ENCODE measurements at regions not wholly inside any gene's neighbourhood (a gene's known extent, or its start where the extent isn't known, plus 50 kb on each side); places are given as distances from the start of the nearest gene placed in this dataset.

DNA sequence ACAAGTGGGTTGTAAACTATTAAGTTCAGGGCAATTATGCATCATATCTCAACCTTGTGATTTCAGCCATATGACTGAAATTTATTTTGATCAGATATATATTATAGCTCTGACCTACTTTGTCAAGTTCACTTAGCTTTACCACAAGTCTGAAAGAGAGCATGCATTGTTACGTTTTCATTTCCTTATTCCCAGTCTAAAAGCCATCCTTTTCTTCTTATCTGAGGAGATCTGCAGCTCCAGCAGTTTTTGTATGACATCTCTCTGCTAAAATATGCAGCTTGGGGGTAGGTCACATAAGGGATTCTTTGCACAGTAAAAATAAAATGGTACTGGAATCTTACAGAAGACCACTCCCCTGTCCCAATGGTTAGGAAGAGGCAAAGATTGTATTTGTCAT is 1682.8 kb upstream of the FLRT2 start:
- TF ChIP-seq, protein P1, sequence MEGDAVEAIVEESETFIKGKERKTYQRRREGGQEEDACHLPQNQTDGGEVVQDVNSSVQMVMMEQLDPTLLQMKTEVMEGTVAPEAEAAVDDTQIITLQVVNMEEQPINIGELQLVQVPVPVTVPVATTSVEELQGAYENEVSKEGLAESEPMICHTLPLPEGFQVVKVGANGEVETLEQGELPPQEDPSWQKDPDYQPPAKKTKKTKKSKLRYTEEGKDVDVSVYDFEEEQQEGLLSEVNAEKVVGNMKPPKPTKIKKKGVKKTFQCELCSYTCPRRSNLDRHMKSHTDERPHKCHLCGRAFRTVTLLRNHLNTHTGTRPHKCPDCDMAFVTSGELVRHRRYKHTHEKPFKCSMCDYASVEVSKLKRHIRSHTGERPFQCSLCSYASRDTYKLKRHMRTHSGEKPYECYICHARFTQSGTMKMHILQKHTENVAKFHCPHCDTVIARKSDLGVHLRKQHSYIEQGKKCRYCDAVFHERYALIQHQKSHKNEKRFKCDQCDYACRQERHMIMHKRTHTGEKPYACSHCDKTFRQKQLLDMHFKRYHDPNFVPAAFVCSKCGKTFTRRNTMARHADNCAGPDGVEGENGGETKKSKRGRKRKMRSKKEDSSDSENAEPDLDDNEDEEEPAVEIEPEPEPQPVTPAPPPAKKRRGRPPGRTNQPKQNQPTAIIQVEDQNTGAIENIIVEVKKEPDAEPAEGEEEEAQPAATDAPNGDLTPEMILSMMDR (IDR thresholded peaks at IDR 0.05; ENCODE audit: low read length), result no peak
- TF ChIP-seq EZH2 (IDR thresholded peaks at IDR 0.05; ENCODE audit: borderline replicate concordance, low read length), result no peak
